Left cardiac atrium (tissue), 4 donors: ENCODE measurements at regions not wholly inside any gene's neighbourhood (a gene's known extent, or its start where the extent isn't known, plus 50 kb on each side); places are given as distances from the start of the nearest gene placed in this dataset.
A peak's percentile ranks its signal among the peaks of the same experiment; 100 is the strongest.
"Not testable (repeated sequence)": the region's sequence is repeated elsewhere in the genome, so short reads cannot be mapped to it uniquely, and the experiment has no call there.

Source experiments
- ATAC-seq, 2 donors: fragments of 200-7000 bp; cut with Tn5 transposase; one replicate each; pipeline ENCODE4 v1.9.1; 2020; ENCODE audit warnings: mild to moderate bottlenecking in 2 of 2, moderate library complexity in 2 of 2
- DNase-seq: peaks from one replicate; pipeline ENCODE4 v3.0.0-alpha.2; 2020
- intact Hi-C, 2 donors: fragments of 100-400 bp; cut with DNase I; formaldehyde crosslinking; loops; one replicate each; pipeline versions ENCODE4 v1.14.1 to v1.15.1; 2022 to 2023
- donor health status: DM: no; HTN: yes; CAD: no.
- donor health status: DM: no; HTN: yes; CAD: no; lungs with severe emphysema.
- donor health status: DM: yes; HTN: yes; CAD: no.
- donor health status: Dilated cardiomyopathy.

GRCh38 chr5:123705741-123706140 is 193.8 kb downstream of the CSNK1G3 start:
- DNase-seq (no peak), ATAC-seq (no peak)
- intact Hi-C loops = no loop called here

- ATAC-seq (no peak), DNase-seq (no peak)
- intact Hi-C loops = loop anchor here in 1 of 2 donors (5.0 kb wide), 1 partner anchor 111 kb away; no protein-coding TSS in a partner anchor
Observed at GRCh38 chr5:123701511-123702200, 189.7 kb downstream of the CSNK1G3 start.

GRCh38 chr5:123700624-123701287 is 188.8 kb downstream of the CSNK1G3 start:
- ATAC-seq (peak; percentile 9 to 88), DNase-seq (peak; percentile 24)
- intact Hi-C loops = loop anchor here in 1 of 2 donors (5.0 kb wide), 1 partner anchor 112 kb away; no protein-coding TSS in a partner anchor

- no peak for ATAC-seq
- intact Hi-C loops = no loop called here
Observed at GRCh38 chr5:123699571-123699970, 187.6 kb downstream of the CSNK1G3 start.

GRCh38 chr5:123698937-123699336 is 187.0 kb downstream of the CSNK1G3 start:
- ATAC-seq, DNase-seq, intact Hi-C loops: not testable (repeated sequence)

More at GRCh38 chr5:123699571-123699970, 187.6 kb downstream of the CSNK1G3 start:
- no peak for DNase-seq

GRCh38 chr5:123696921-123697341 is 185.0 kb downstream of the CSNK1G3 start:
- peak; percentile 66 for DNase-seq
- intact Hi-C loops = no loop called here
- peak; percentile 93 to 96 for ATAC-seq

GRCh38 chr5:123690821-123691220 is 178.8 kb downstream of the CSNK1G3 start:
- intact Hi-C loops = no loop called here
- no peak for ATAC-seq
- no peak for DNase-seq

- no peak for ATAC-seq
- DNase-seq = no peak
- intact Hi-C loops = no loop called here
Observed at GRCh38 chr5:123681061-123681460, 169.1 kb downstream of the CSNK1G3 start.

GRCh38 chr5:123673107-123673506 is 161.1 kb downstream of the CSNK1G3 start:
- intact Hi-C loops = loop anchor here in 1 of 2 donors (5.0 kb wide), 1 partner anchor 504 kb away; no protein-coding TSS in a partner anchor
- no peak for DNase-seq

GRCh38 chr5:123671711-123672456 is 159.9 kb downstream of the CSNK1G3 start:
- DNase-seq (no peak), ATAC-seq (no peak)
- intact Hi-C loops = loop anchor here in 1 of 2 donors (5.0 kb wide), 1 partner anchor 505 kb away; no protein-coding TSS in a partner anchor

More at GRCh38 chr5:123673107-123673506, 161.1 kb downstream of the CSNK1G3 start:
- peak; percentile 38 to 74 for ATAC-seq

- DNase-seq (peak; percentile 29), ATAC-seq (peak in 1 of 2 donors; percentile 19)
- intact Hi-C loops = loop anchor here in 1 of 2 donors (5.0 kb wide), 1 partner anchor 506 kb away; no protein-coding TSS in a partner anchor
Observed at GRCh38 chr5:123671042-123671441, 159.1 kb downstream of the CSNK1G3 start.
